ENCODE measurements at regions not wholly inside any gene's neighbourhood (a gene's known extent, or its start where the extent isn't known, plus 50 kb on each side); places are given as distances from the start of the nearest gene placed in this dataset.
A peak's percentile ranks its signal among the peaks of the same experiment; 100 is the strongest.
"Not testable (repeated sequence)": the region's sequence is repeated elsewhere in the genome, so short reads cannot be mapped to it uniquely, and the experiment has no call there.

DNA sequence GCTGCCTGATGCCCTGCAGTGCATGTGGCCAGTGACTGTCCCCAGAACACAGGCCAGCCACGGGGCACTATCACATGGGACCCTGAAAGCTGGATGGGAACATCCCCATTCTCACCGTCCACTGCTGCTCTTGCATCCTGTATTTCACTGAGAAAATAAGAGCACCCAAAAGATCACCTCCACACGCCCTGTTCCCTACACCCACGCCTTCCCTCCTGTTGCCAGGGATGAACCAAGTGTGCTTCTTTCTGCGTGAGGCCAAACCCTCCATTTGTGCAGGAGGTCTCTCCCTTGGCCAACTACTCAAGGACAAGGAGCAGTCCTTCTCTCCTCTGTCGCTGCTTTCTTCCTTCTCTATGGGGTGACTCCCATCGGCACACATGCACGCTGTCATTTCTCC, 118.3 kb downstream of the LRRC37A3 start:
- DNase-seq = not testable (repeated sequence)

- DNase-seq = not testable (repeated sequence)
Measured at GRCh38 chr17:64800361-64800895, 118.8 kb downstream of the LRRC37A3 start.

DNA sequence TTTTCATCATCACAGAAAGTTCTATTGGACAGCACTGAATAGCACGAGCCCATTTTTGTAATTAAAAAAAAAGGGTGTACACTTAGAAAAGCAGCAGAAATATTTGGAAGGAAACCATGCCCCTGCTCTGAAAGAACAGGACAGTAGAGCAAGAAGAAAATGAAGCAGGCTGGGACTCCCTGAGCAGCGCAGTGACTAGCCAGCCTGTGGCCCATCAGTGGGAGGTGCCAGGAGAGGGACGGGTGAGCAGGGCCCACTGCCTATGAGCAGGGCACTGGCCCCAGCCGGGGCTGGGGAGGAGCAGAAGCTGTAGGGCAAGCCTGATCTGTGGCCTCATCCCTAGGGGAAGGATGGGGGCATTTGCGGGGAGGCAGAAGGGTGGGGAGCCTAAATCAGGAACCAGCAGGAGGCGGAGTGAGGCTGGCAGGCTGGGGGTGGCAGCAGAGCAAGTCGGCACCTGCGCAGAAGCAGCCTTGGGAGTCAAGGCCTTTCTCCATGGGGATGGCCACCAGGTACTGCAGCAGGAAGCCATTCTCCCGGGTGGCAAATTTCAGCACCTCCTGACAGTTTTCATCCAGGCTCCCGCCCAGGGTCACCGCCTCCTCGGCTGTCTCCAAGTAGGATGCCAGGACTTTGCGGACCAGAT, 119.6 kb downstream of the LRRC37A3 start:
- DNase-seq = not testable (repeated sequence)

DNA sequence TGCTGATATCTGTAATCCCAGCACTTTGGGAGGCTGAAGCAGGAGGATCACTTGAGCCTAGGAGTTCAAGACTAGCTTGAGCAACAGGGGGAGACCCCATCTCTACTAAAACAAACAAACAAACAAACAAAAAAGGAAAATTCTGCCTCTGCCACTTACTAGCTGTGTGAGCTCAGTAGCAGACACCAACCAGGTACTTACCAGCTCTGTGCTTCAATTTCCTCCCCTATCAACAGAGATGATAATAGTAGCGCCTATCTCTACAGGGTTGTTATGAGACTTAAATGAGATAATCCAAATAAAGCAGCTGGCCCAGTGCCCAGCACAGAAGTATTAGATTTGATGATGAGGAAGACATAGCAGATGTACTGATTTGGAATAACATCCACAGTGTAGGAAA, 120.3 kb downstream of the LRRC37A3 start:
- DNase-seq = not testable (repeated sequence)

GRCh38 chr17:64798489-64798790, 120.8 kb downstream of the LRRC37A3 start:
- not testable (repeated sequence) for DNase-seq

GRCh38 chr17:64797746-64798488, 121.4 kb downstream of the LRRC37A3 start:
- DNase-seq = not testable (repeated sequence)

GRCh38 chr17:64795342-64795741, 123.9 kb downstream of the LRRC37A3 start:
- not testable (repeated sequence) for DNase-seq

- not testable (repeated sequence) for DNase-seq
Measured at GRCh38 chr17:64794548-64795274, 124.6 kb downstream of the LRRC37A3 start.

DNA sequence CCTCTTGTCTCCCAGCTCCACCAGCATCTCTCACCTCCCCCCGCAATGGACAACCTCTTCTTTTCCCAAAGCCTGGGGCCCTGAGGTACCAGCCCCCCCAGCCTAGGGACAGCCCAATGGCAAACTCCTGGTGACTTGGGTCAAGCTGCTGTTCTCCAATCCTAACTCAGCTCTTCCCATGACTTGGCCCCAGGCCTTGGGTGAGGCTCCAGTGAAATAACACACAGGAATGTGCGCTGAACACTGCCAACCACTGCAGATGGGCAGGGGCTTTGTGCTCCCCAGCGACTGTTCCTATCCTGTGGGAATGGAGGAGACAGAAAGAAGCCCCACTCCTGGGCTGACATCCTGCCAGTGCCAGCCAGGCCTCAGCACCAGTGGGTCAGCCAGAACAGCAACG, 125.2 kb downstream of the LRRC37A3 start:
- DNase-seq = not testable (repeated sequence)

DNA sequence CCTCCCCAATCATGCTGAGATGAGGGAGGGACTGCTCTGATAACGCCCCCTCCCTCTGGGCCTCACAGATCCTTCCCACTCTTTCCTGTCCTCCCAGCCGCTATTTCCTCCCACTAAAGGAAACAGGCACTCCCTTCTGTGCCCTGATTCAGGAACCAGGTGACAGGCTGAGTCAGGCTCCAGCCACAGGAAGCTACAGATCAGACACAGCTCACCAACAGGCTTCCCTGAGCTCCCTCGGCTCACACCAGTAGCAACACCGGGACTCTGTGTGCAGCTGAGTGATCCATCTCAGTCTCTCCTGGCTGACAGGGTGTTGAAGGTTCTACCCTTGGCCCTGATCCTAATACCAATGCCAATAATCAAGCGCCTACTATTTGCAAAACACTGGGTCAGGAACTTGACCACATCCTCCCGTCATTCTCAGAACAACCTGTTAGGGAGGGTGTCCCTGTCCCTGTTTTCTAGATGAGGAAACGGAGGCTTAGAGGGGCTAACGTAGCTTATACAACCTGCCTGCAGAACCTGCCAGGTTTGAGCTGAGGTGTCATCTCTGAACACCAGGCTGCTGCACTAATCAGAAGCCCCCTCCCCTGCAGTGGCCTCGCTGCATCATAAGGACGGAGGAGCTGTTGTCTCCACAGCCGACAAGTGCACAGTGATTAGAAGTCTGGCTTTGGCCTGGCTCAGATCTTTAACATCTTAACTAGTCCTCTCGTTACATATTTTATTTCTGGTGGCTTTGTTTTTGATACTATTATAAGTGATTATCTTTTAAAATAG, 126.3 kb downstream of the LRRC37A3 start:
- DNase-seq = peak; percentile 18

DNA sequence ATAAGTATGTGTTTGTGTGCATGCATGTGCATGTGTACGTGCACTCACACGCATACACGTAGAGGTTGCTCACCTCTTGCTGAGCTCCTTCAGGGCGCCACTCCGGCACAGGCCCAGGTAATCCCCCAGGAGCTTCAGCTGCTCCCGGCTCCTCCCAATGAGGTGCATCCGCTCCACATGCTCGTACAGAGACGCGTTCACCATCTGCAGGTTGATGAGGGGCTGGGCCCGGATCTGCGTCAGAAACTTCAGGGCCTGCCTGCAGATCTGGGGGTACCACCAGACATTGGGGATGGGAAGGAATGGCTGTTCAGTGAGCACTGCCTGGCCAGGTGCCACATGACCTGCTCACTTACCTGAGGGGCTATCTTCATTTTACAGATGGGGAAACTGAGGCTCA, 127.0 kb downstream of the LRRC37A3 start:
- DNase-seq = not testable (repeated sequence)

- not testable (repeated sequence) for DNase-seq
Measured at GRCh38 chr17:64791691-64792090, 127.6 kb downstream of the LRRC37A3 start.

DNA sequence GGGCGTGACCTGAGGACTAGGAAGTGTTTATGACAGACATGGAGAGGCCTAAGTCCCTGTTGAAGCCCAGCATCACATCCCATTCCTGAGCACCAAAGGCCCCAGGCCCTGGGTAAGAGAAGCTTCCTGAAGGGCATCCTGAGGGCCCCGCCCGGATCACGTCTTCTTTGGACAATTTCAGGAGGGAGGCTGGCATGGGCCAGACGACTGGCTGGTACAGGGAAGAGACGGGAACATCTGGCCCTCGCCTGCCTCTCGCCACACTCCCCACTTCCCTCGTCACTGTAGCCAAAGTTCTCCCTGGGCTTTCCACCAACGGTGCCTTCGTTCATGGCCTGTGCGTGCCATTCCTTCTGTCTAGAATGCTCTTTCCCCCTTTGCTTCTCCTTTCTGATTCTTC, 128.1 kb downstream of the LRRC37A3 start:
- DNase-seq = not testable (repeated sequence)

GRCh38 chr17:64790690-64791089, 128.6 kb upstream of the SMURF2 start:
- not testable (repeated sequence) for DNase-seq

GRCh38 chr17:64790193-64790592, 128.1 kb upstream of the SMURF2 start:
- DNase-seq = not testable (repeated sequence)

GRCh38 chr17:64789061-64789445, 126.9 kb upstream of the SMURF2 start:
- DNase-seq = not testable (repeated sequence)

DNA sequence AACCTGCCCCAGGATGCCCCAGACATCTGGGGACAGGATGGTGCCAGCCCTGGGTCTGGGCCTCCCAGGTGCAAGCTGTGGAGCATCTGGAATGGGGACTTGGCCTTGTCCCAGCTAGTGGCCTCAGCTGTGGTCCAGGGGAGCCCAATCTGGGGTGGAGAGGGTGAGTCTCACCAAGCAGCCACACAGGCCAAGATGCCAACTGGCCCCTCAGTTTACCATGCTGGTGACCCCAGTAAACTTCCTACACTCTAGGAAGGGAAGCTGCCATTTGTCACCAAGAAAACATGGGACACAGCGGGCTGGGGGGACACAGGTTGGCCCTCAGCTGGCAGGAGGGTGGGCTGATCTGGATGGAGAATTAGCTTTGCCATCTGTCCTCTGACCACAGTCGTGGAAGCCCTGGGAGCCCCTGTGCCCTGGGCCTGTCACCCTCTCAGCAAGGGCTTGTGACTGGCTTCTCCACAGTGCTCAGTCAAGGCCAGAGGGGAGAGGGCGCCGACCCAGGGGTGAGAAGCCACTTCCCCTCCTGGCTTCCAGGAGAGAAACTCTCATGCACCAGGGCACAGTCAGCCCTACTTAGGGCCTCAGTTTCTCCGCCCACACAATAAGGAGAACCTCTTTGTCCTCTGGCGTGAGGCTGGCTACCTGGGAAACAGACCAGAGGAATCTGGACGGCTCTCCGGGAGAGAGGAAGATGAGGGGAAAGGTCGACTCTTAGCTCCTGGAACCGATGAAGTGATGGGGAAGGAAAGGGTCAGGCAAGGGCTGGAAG, 126.4 kb upstream of the SMURF2 start:
- no peak for DNase-seq

GRCh38 chr17:64787921-64788271, 125.8 kb upstream of the SMURF2 start:
- no peak for DNase-seq

DNA sequence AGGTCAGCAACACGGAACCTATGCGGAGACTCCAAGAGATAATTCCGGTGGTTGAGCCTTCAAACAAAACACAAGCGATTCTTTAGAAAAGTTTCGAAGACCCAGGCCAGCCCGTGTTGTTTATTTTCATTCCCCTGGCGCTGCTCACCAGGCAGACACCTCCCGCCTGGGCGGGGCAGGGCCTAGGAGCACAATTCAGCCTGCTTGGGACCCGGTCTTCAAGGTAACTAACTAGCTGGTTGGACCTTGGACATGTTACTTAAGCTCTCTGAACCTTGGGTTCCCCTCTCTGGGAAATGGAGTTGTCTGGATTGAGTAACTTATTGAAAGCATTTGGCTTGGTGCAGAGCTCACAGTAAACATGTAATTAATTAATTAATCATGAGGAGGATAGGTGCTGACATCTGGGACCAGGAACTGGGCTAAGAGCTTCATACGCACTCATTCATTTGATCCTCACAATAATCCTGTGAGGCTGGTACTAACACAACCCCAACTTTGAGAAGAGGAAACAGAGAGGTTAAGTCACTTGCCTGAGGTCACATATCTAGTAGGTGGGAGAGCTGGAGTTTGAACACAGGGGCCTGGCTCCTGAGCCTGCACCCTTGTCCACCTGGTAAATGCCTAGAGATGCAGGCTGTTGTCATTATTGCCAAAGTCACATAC, 125.3 kb upstream of the SMURF2 start:
- no peak for DNase-seq

GRCh38 chr17:64786337-64786736, 124.2 kb upstream of the SMURF2 start:
- DNase-seq = no peak

DNA sequence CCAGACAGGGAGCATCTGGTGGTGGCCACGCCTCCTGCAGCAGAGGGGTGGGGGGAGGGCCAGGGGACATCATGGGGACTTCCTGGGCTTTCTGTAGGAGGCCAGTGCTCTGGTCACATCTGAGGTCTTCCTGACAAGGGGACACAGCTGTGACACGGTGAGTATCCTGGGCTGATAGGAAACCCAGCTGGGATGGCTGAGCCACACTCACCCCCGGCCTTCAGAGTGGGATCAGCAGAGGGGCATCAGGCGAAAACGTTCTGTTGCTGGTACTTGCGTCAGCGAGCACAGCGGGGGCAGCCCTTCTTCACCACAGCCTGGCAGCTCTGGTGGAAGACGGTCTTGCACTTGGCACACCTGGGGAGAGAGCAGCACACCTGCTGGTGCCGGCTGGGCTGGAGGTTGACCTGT, 122.9 kb upstream of the SMURF2 start:
- no peak for DNase-seq
